ENCODE measurements at regions not wholly inside any gene's neighbourhood (a gene's known extent, or its start where the extent isn't known, plus 50 kb on each side); places are given as distances from the start of the nearest gene placed in this dataset.

- 86 to 89% methylated on average over 3 of the region's 3 CpGs for WGBS, 2 donors
- H3K27me3 ChIP-seq, result no peaks in the 10 kb centered on the region
- no peak for DNase-seq (ENCODE audit: low spot score in 2 of 2)
- H3K9me3 ChIP-seq, result no peaks in the 10 kb centered on the region
- TF ChIP-seq EP300 (IDR thresholded peaks at IDR 0.05) (no peak), POLR2A (IDR thresholded peaks at IDR 0.05) (no peak)
- TF ChIP-seq, protein P1, sequence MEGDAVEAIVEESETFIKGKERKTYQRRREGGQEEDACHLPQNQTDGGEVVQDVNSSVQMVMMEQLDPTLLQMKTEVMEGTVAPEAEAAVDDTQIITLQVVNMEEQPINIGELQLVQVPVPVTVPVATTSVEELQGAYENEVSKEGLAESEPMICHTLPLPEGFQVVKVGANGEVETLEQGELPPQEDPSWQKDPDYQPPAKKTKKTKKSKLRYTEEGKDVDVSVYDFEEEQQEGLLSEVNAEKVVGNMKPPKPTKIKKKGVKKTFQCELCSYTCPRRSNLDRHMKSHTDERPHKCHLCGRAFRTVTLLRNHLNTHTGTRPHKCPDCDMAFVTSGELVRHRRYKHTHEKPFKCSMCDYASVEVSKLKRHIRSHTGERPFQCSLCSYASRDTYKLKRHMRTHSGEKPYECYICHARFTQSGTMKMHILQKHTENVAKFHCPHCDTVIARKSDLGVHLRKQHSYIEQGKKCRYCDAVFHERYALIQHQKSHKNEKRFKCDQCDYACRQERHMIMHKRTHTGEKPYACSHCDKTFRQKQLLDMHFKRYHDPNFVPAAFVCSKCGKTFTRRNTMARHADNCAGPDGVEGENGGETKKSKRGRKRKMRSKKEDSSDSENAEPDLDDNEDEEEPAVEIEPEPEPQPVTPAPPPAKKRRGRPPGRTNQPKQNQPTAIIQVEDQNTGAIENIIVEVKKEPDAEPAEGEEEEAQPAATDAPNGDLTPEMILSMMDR (IDR thresholded peaks at IDR 0.05), result no peak
- no peaks in the 10 kb centered on the region for H3K4me1 ChIP-seq
- no peaks in the 10 kb centered on the region for H3K36me3 ChIP-seq
- H3K27ac ChIP-seq, result no peak overlapping the region
- H3K4me3 ChIP-seq, result no peak overlapping the region
Measured at GRCh38 chr7:84578825-84579224, 384.2 kb upstream of the SEMA3A start.

DNA sequence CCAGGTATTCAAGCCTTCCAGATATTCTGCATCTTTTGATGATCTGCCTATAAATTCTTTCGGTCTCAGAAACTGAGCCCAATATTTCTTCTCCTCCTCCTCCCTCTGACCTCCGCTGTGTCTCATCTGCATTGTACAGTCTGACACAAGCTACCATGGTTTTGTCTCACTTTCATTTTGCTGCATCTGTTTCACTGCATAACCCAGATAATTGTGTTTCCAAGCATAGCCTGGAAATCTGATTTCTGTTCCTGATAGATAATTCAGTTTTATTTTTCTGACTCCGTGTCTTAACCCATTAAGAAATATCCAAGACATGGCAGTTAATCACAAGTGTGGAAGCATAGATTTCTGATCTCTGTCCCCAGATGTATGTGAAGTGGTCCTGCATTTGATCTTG, 374.2 kb upstream of the SEMA3A start:
- Histone ChIP-seq H3K9me3 (no peaks in the 10 kb centered on the region), H3K4me3 (no peak overlapping the region), H3K27ac (no peak overlapping the region), H3K36me3 (no peaks in the 10 kb centered on the region), H3K4me1 (no peaks in the 10 kb centered on the region), H3K27me3 (no peaks in the 10 kb centered on the region)
- 77 to 90% methylated on average over 3 of the region's 3 CpGs for WGBS, 2 donors
- TF ChIP-seq EP300 (IDR thresholded peaks at IDR 0.05) (no peak), POLR2A (IDR thresholded peaks at IDR 0.05) (no peak)
- TF ChIP-seq, protein P1 (IDR thresholded peaks at IDR 0.05), result no peak
- no peak for DNase-seq (ENCODE audit: low spot score in 2 of 2)

- TF ChIP-seq POLR2A (IDR thresholded peaks at IDR 0.05) (no peak), EP300 (IDR thresholded peaks at IDR 0.05) (no peak)
- TF ChIP-seq, protein P1 (IDR thresholded peaks at IDR 0.05), result no peak
- no peaks in the 10 kb centered on the region for H3K9me3 ChIP-seq
- 62% methylated on average over 2 of the region's 2 CpGs for WGBS, 2 donors
- H3K4me3 ChIP-seq, result no peak overlapping the region
- DNase-seq (ENCODE audit: low spot score in 2 of 2), result no peak
- no peaks in the 10 kb centered on the region for H3K27me3 ChIP-seq
- H3K36me3 ChIP-seq, result no peaks in the 10 kb centered on the region
- no peaks in the 10 kb centered on the region for H3K4me1 ChIP-seq
- H3K27ac ChIP-seq, result no peak overlapping the region
Measured at GRCh38 chr7:84565345-84566074, 370.9 kb upstream of the SEMA3A start.

- Histone ChIP-seq H3K4me3 (no peak overlapping the region), H3K27me3 (no peaks in the 10 kb centered on the region), H3K9me3 (peaks cover 0 to 20% (median 7%) of the 10 kb centered on the region in 4 donors), H3K27ac (no peak overlapping the region), H3K4me1 (no peaks in the 10 kb centered on the region), H3K36me3 (no peaks in the 10 kb centered on the region)
- TF ChIP-seq, protein P1 (IDR thresholded peaks at IDR 0.05), result no peak
- TF ChIP-seq POLR2A (IDR thresholded peaks at IDR 0.05), result no peak
- no peak for TF ChIP-seq EP300 (IDR thresholded peaks at IDR 0.05)
- no peak for DNase-seq (ENCODE audit: low spot score in 2 of 2)
Measured at GRCh38 chr7:84553711-84554110, 359.1 kb upstream of the SEMA3A start.

GRCh38 chr7:84549409-84549808, 354.8 kb upstream of the SEMA3A start:
- Histone ChIP-seq H3K9me3 (no peaks in the 10 kb centered on the region), H3K36me3 (no peaks in the 10 kb centered on the region), H3K4me3 (no peak overlapping the region), H3K4me1 (peaks cover 0 to 5% (median 0%) of the 10 kb centered on the region in 4 donors), H3K27me3 (no peaks in the 10 kb centered on the region), H3K27ac (no peak overlapping the region)
- TF ChIP-seq POLR2A (IDR thresholded peaks at IDR 0.05), result no peak
- 0 to 39% methylated on average over 1 of the region's 1 CpG for WGBS, 2 donors
- DNase-seq (ENCODE audit: low spot score in 2 of 2), result no peak

Data from tibial nerve (tissue), 4 donors.